ENCODE measurements at regions not wholly inside any gene's neighbourhood (a gene's known extent, or its start where the extent isn't known, plus 50 kb on each side); places are given as distances from the start of the nearest gene placed in this dataset.

- TF ChIP-seq TAF1 (IDR thresholded peaks at IDR 0.05; ENCODE audit: borderline replicate concordance, low read depth, low read length) (no peak), POLR2AphosphoS5 (IDR thresholded peaks at IDR 0.05; ENCODE audit: low read length) (no peak), ESRRA (IDR thresholded peaks at IDR 0.05; ENCODE audit: low read length) (no peak), YY1 (IDR thresholded peaks at IDR 0.05; ENCODE audit: low read depth, low read length) (no peak), CBX3 (IDR thresholded peaks at IDR 0.05; ENCODE audit: borderline replicate concordance, low read depth) (no peak), EZH2 (IDR thresholded peaks at IDR 0.05; ENCODE audit: borderline replicate concordance, control insufficient read depth, low read depth, low read length) (no peak), EP300 (IDR thresholded peaks at IDR 0.05; ENCODE audit: borderline replicate concordance in 1 of 2, control insufficient read depth in 1 of 2, low read depth in 2 of 2, low read length in 2 of 2) (no peak), JUND (IDR thresholded peaks at IDR 0.05; ENCODE audit: low read depth, low read length) (no peak), ELK1 (IDR thresholded peaks at IDR 0.05; ENCODE audit: low read depth, low read length) (no peak), ETV6 (conservative IDR thresholded peaks at IDR 0.05 in 1 of 2, IDR thresholded peaks at IDR 0.05 in 1 of 2; ENCODE audit: borderline replicate concordance in 1 of 2, low read depth in 1 of 2) (no peak)
Measured at GRCh38 chr12:5295151-5295550, 136.8 kb upstream of the NTF3 start.

Measured in GM12878 (cell line).